ENCODE measurements at regions not wholly inside any gene's neighbourhood (a gene's known extent, or its start where the extent isn't known, plus 50 kb on each side); places are given as distances from the start of the nearest gene placed in this dataset.

DNA sequence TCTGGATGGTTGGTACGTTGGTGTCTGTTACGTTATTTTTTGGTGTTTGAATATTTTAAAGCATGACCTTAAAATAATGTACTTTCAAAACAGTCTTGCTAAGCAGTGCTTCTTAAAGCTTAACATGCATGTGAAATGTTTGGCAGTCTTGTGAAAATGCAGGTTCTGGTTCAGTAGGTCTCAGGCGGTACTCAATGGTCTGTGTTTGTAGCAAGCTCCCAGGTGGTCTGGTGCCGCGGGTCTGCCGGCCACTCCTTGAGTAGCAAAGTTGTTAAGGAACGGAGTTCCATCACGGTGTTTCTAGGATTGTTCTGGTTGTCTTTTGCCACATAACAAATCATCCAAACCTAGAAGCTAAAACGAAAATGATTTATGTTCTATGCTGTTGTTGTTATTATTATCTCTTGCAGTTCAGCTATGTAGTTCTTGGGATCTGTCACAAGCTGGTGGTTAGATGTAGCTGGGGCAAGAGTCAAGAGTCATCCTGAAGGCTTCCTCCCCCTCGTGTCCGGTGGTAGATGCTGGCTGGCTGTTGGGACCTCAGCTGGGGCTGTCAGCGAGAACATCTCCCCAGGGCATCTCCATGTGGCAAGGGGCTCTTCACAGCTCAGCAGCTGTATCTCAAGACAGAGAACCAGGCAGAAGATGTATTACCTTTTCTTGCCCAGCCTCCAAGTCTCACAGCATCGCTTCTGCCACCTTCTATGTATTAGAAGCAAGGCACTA lies 186.8 kb downstream of the PALM2AKAP2 start:
- ATAC-seq (ENCODE audit: poor library complexity) (no peak), DNase-seq (no peak)
- intact Hi-C loops (cut with DNase I), result no loop called here

GRCh38 chr9:109967651-109968642 lies 187.9 kb downstream of the PALM2AKAP2 start:
- no peak for ATAC-seq (ENCODE audit: poor library complexity)
- no peak for DNase-seq
- intact Hi-C loops (cut with DNase I), result no loop called here

- intact Hi-C loops (cut with DNase I), result no loop called here
- DNase-seq (no peak), ATAC-seq (ENCODE audit: poor library complexity) (peak; percentile 59)
Observed at GRCh38 chr9:109969011-109969410, 189.0 kb downstream of the PALM2AKAP2 start.

GRCh38 chr9:109969573-109970237 lies 189.7 kb downstream of the PALM2AKAP2 start:
- intact Hi-C loops (cut with DNase I), result no loop called here
- DNase-seq, result no peak
- no peak for ATAC-seq (ENCODE audit: poor library complexity)

DNA sequence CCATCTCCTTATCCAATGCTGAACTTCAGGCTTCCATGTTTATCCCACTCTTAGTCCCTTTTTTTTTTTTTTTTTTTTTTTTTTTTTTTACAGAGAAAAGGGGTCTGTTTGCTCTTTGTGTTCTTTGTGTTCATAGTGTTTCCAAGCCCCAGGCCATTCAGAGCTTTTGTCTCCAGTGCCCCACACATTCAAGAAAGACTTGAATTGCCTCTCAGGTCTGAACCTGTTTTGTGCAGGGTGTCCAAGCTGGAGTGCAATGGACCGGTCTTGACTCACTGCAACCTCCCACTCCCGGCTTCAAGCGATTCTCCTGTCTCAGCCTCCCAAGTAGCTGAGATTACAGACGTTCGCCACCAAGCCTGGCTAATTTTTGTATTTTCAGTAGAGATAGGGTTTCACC lies 191.2 kb downstream of the PALM2AKAP2 start:
- ATAC-seq (ENCODE audit: poor library complexity) (no peak), DNase-seq (no peak)
- intact Hi-C loops (cut with DNase I), result no loop called here

- ATAC-seq (ENCODE audit: poor library complexity) (peak; percentile 7), DNase-seq (no peak)
- intact Hi-C loops (cut with DNase I), result no loop called here
Observed at GRCh38 chr9:109972026-109972882, 192.3 kb downstream of the PALM2AKAP2 start.

DNA sequence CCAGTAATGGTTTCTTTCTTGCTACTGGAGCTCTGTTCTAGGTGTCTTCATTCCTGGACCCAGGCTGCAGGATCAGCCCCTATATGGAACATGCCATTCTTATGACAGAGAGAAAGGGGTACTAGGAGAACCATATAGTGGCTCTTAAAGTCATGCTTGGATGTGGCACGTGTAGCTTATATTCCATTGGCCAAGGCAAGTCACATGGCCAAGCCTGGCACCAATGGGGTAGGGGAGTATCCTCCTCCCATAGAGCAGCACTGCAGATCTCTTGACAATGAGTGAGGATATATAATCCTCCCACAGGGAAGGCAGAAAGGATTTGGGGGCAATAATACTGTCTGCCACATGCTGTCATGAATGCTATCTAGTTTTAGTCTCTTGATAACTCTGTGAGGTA lies 193.3 kb downstream of the PALM2AKAP2 start:
- ATAC-seq (ENCODE audit: poor library complexity) (no peak), DNase-seq (no peak)
- intact Hi-C loops (cut with DNase I), result no loop called here

GRCh38 chr9:109974143-109974917 lies 194.3 kb downstream of the PALM2AKAP2 start:
- peak; percentile 77 for ATAC-seq (ENCODE audit: poor library complexity)
- DNase-seq, result peak; percentile 52
- intact Hi-C loops (cut with DNase I), result no loop called here

DNA sequence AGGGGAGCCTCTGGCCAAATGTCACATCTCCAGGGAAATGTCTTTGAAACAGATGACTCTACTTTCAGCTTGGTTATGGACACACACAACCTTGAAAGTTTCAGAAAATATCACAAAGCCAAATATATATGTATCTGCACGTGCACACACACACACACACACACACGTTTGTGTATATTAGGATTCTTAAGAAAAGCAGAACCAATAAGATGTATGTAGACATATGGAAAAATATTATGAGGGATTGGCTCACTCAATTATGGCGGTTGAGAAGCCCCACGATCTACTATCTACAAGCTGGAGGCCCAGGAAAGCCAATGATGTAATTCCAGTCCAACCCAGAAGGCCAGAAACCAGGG lies 194.9 kb downstream of the PALM2AKAP2 start:
- no peak for DNase-seq
- intact Hi-C loops (cut with DNase I), result no loop called here
- no peak for ATAC-seq (ENCODE audit: poor library complexity)

DNA sequence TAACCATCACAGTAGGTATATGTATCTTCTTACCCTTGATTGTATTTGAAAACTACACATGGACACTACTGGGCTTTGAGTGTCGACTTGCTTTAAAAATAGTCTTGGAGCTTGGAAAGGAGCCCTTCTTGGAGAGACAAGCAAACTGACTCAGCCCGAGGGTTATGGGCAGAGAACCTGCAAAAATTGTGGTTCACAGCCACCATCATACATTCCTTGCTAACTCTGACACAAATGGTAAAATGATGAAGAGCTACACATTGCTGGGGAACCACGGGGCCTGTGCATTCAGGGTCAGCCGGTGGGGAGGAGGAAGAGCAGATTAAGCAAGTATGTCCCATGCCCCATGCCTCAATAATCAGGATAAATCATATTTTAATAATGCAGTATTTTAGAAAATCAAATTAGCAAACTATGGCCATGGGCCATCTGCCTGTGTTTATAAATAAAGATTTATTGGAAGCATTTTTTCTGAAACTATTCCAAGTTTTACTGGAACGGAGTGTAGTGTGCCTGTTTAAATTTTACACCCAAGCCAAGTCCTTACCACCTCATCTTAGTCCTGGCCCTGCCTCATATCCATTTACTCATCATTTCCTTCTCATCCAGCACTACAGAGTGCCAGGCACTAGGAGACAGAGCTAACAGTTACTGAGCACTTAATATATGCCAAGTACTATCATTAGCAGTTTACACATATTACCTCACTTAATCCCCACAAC lies 195.7 kb downstream of the PALM2AKAP2 start:
- intact Hi-C loops (cut with DNase I), result no loop called here
- DNase-seq, result no peak
- no peak for ATAC-seq (ENCODE audit: poor library complexity)

- intact Hi-C loops (cut with DNase I), result no loop called here
- DNase-seq (no peak), ATAC-seq (ENCODE audit: poor library complexity) (no peak)
Observed at GRCh38 chr9:109976303-109976702, 196.3 kb downstream of the PALM2AKAP2 start.

GRCh38 chr9:109977521-109977920 lies 197.5 kb downstream of the PALM2AKAP2 start:
- no peak for ATAC-seq (ENCODE audit: poor library complexity)
- intact Hi-C loops (cut with DNase I), result no loop called here
- no peak for DNase-seq

- no peak for DNase-seq
- intact Hi-C loops (cut with DNase I), result no loop called here
- no peak for ATAC-seq (ENCODE audit: poor library complexity)
Observed at GRCh38 chr9:109981091-109981490, 201.1 kb downstream of the PALM2AKAP2 start.

GRCh38 chr9:109986521-109986991 lies 206.6 kb downstream of the PALM2AKAP2 start:
- intact Hi-C loops (cut with DNase I), result no loop called here
- no peak for DNase-seq
- no peak for ATAC-seq (ENCODE audit: poor library complexity)

- ATAC-seq (ENCODE audit: poor library complexity) (no peak), DNase-seq (no peak)
- intact Hi-C loops (cut with DNase I), result no loop called here
Observed at GRCh38 chr9:109989296-109989695, 209.3 kb downstream of the PALM2AKAP2 start.

DNA sequence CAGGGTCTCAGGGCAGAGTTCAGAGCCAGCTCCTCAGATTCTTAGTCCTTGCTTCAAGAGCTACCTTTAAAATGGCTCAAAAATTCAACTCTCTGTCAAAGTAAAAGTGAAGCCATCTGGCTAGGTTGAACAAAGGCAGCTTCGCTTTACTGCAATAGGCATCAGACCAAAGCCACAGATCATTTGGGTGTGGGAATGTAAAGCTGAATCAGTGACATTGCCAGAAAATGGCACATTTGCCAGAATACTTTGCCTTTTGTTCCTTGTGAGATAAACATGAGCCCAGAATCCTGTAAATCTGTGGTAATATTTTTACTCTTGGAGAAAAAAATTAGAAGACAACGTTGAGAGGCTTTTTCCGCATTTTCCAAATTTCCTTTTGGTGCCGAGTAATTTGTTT lies 210.5 kb downstream of the PALM2AKAP2 start:
- no peak for DNase-seq
- no peak for ATAC-seq (ENCODE audit: poor library complexity)
- intact Hi-C loops (cut with DNase I), result no loop called here

DNA sequence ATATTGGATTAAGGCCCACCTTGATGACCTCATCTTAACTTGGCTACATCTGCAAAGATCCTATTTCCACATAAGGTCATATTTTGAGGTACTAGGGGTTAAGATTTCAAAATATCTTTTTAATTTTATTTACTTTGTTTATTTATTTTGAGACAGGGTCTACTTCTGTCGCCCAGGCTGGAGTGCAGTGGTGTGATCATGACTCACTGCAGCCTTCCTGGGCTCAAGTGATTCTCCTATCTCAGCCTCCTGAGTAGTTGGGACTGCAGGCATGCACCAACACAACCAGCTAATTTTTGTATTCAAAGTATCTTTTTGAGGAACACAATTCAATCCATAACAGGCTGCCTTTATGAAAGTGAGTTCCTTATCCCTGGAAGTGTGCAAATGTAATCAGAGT lies 212.3 kb downstream of the PALM2AKAP2 start:
- ATAC-seq (ENCODE audit: poor library complexity) (no peak), DNase-seq (no peak)
- intact Hi-C loops (cut with DNase I), result no loop called here

Data from Right ventricle myocardium superior (tissue), 1 donor.